ENCODE measurements at regions not wholly inside any gene's neighbourhood (a gene's known extent, or its start where the extent isn't known, plus 50 kb on each side); places are given as distances from the start of the nearest gene placed in this dataset.

GRCh38 chr4:38281371-38282071 lies 321.3 kb downstream of the PTTG2 start:
- Histone ChIP-seq H3K23me2 (ENCODE audit: low read depth, low read length) (no peaks in the 10 kb centered on the region), H3K4me3 (ENCODE audit: extremely low read depth in 1 of 4, insufficient read depth in 2 of 4, low read depth in 3 of 4, low read length in 4 of 4) (no peak overlapping the region), H3K4me2 (ENCODE audit: insufficient read depth in 1 of 2, low read depth in 2 of 2, low read length in 2 of 2) (no peak overlapping the region), H3K27me3 (replicated peaks in 1 of 4; ENCODE audit: control insufficient read depth in 3 of 4, extremely low read depth in 1 of 4, insufficient read depth in 3 of 4, low read length in 3 of 4) (no peaks in the 10 kb centered on the region), H3K27ac (ENCODE audit: low read depth, low read length) (no peak overlapping the region), H4K5ac (ENCODE audit: insufficient read length, low read depth, low read length) (no peak overlapping the region), H3K36me3 (ENCODE audit: control insufficient read depth in 2 of 4, insufficient read depth in 4 of 4, low read length in 3 of 4) (no peaks in the 10 kb centered on the region), H3K18ac (ENCODE audit: extremely low read depth, low read length) (no peak overlapping the region), H2BK5ac (ENCODE audit: low read depth, low read length) (no peak overlapping the region), H2BK12ac (ENCODE audit: low read depth, low read length) (no peak overlapping the region), H4K8ac (ENCODE audit: extremely low read depth, insufficient read depth, low read length) (no peak overlapping the region), H3K4me1 (replicated peaks in 1 of 4; ENCODE audit: control insufficient read depth in 3 of 4, insufficient read depth in 4 of 4, low read length in 3 of 4) (no peaks in the 10 kb centered on the region), H3K9ac (replicated peaks in 1 of 4; ENCODE audit: extremely low read depth in 1 of 4, low read depth in 3 of 4, low read length in 3 of 4) (no peak overlapping the region), H2BK15ac (ENCODE audit: low read length) (no peak overlapping the region), H3K14ac (ENCODE audit: insufficient read length) (no peak overlapping the region), H3K79me2 (ENCODE audit: control insufficient read depth in 1 of 2, insufficient read depth in 2 of 2, low read length in 2 of 2) (no peaks in the 10 kb centered on the region), H2BK120ac (replicated peaks; ENCODE audit: low read depth, low read length) (no peak overlapping the region), H4K20me1 (replicated peaks in 1 of 2; ENCODE audit: control insufficient read depth in 1 of 2, insufficient read depth in 2 of 2, low read length in 2 of 2) (no peaks in the 10 kb centered on the region), H2BK20ac (ENCODE audit: low read length) (no peak overlapping the region), H4K91ac (replicated peaks; ENCODE audit: insufficient read length, low read length) (no peak overlapping the region), H2AFZ (ENCODE audit: low read length) (no peak overlapping the region), H3K9me3 (ENCODE audit: insufficient read depth in 2 of 2, low read depth in 1 of 2, low read length in 1 of 2) (no peaks in the 10 kb centered on the region), H3K79me1 (ENCODE audit: low read depth, low read length) (no peaks in the 10 kb centered on the region), H2AK5ac (ENCODE audit: low read depth, low read length) (no peak overlapping the region), H3K23ac (ENCODE audit: insufficient read length) (no peak overlapping the region), H3K4ac (replicated peaks; ENCODE audit: insufficient read length, low read depth, low read length) (no peak overlapping the region), H3K56ac (replicated peaks; ENCODE audit: insufficient read length, low read depth, low read length) (no peak overlapping the region)
- ChIA-PET CTCF (ENCODE audit: partially characterized antibody) (interaction anchor here (2.5 kb wide), 1 partner anchor 102 kb away, joined by 7 read pairs; no protein-coding TSS in a partner anchor), POLR2A (ENCODE audit: partially characterized antibody) (no interaction called here)
- DNase-seq (ENCODE audit: low read depth in 1 of 2, low spot score in 2 of 2) (no peak), FAIRE-seq (no peak)
- TF ChIP-seq SP1 (IDR thresholded peaks at IDR 0.05; ENCODE audit: low read depth, low read length), result no peak
- TF ChIP-seq CHD1 (IDR thresholded peaks at IDR 0.05; ENCODE audit: low read depth, low read length), result no peak
- no peak for TF ChIP-seq HDAC6 (IDR thresholded peaks at IDR 0.05; ENCODE audit: low read depth, low read length)
- no peak for TF ChIP-seq MAX (IDR thresholded peaks at IDR 0.05)
- TF ChIP-seq GTF2F1 (IDR thresholded peaks at IDR 0.05; ENCODE audit: borderline replicate concordance, low read depth, low read length), result no peak
- no peak for TF ChIP-seq RXRA (IDR thresholded peaks at IDR 0.05; ENCODE audit: insufficient read depth, low read depth, low read length)
- 92% methylated on average over 2 of the region's 2 CpGs; no CpG with 5 or more reads in 1 of the 2 experiments for WGBS, 2 experiments (ENCODE audit: extremely low coverage in 1 of 2, insufficient coverage in 1 of 2, insufficient read length in 1 of 2, insufficient replicate concordance in 2 of 2, low coverage in 1 of 2, low lambda C conversion rate in 2 of 2, missing lambda C conversion rate in 1 of 2)
